Thoracic aorta (tissue), 2 donors: ENCODE measurements at regions not wholly inside any gene's neighbourhood (a gene's known extent, or its start where the extent isn't known, plus 50 kb on each side); places are given as distances from the start of the nearest gene placed in this dataset.

Experiments
- ATAC-seq: fragments of 150-250 bp; one replicate; pipeline ENCODE4 v1.8.0; 2017; ENCODE audit warnings: low read depth; ENCODE audit not compliant: insufficient number of reproducible peaks, low FRiP score
- DNase-seq: peaks from one replicate; pipeline ENCODE4 v3.0.0-alpha.2; 2020; ENCODE audit warnings: low spot score
- H3K27ac ChIP-seq, 2 donors: fragments of 200-600 bp; sonication (generic); 1 replicate in 1 of 2; 2 replicates in 1 of 2; pipeline ENCODE4 v1.5.1; 2016; ENCODE audit warnings: mild to moderate bottlenecking in 2 of 2, moderate library complexity in 2 of 2
- H3K27me3 ChIP-seq: fragments of 200-600 bp; sonication (generic); replicated peaks from 2 replicates; pipeline ENCODE4 v1.6.0; 2016; ENCODE audit warnings: mild to moderate bottlenecking; ENCODE audit not compliant: insufficient read depth
- H3K36me3 ChIP-seq: fragments of 200-600 bp; sonication (generic); one replicate; pipeline ENCODE4 v1.5.1; 2016
- H3K4me1 ChIP-seq, 2 donors: fragments of 200-600 bp; sonication (generic); 1 replicate in 1 of 2; 2 replicates in 1 of 2; pipeline versions ENCODE4 v1.5.1 to v1.6.0; 2016; ENCODE audit warnings: low read depth in 2 of 2, mild to moderate bottlenecking in 1 of 2; ENCODE audit not compliant: control insufficient read depth in 1 of 2
- H3K4me3 ChIP-seq: fragments of 200-600 bp; sonication (generic); 2 replicates; pipeline ENCODE4 v1.5.1; 2016; ENCODE audit warnings: mild to moderate bottlenecking
- H3K9me3 ChIP-seq: fragments of 200-600 bp; sonication (generic); 2 replicates; pipeline ENCODE4 v1.5.1; 2016
- TF ChIP-seq, protein P1 (sequence below): fragments of 200-600 bp; sonication (generic); IDR thresholded peaks from one replicate; pipeline ENCODE4 v1.5.1; 2019; ENCODE audit warnings: antibody characterized with exemption

DNA sequence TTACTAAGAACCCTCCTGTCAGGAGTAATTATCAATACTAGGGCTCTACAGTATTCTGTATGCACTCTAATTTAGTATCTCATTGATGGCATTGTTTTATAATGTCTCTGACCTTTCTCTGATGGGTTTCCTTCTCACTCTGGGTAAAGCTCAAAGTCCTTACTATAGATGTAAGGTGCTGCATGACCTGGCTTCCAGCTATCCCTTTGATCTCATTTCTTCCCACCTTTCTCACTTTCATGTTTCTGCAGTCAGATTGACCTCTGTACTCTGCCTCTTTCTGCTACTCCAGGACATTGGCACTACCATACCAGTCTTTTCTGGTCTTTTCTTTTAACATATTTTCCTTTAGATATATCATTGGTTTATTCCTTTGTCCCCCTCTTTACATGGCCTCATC is 2332.8 kb upstream of the C9orf72 start:
- TF ChIP-seq, protein P1, sequence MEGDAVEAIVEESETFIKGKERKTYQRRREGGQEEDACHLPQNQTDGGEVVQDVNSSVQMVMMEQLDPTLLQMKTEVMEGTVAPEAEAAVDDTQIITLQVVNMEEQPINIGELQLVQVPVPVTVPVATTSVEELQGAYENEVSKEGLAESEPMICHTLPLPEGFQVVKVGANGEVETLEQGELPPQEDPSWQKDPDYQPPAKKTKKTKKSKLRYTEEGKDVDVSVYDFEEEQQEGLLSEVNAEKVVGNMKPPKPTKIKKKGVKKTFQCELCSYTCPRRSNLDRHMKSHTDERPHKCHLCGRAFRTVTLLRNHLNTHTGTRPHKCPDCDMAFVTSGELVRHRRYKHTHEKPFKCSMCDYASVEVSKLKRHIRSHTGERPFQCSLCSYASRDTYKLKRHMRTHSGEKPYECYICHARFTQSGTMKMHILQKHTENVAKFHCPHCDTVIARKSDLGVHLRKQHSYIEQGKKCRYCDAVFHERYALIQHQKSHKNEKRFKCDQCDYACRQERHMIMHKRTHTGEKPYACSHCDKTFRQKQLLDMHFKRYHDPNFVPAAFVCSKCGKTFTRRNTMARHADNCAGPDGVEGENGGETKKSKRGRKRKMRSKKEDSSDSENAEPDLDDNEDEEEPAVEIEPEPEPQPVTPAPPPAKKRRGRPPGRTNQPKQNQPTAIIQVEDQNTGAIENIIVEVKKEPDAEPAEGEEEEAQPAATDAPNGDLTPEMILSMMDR = no peak
- no peaks in the 10 kb centered on the region for H3K4me1 ChIP-seq
- DNase-seq (no peak), ATAC-seq (no peak)
- no peaks in the 10 kb centered on the region for H3K36me3 ChIP-seq
- H3K4me3 ChIP-seq = no peak overlapping the region
- H3K9me3 ChIP-seq = no peaks in the 10 kb centered on the region
- no peak overlapping the region for H3K27ac ChIP-seq
- H3K27me3 ChIP-seq = no peaks in the 10 kb centered on the region

DNA sequence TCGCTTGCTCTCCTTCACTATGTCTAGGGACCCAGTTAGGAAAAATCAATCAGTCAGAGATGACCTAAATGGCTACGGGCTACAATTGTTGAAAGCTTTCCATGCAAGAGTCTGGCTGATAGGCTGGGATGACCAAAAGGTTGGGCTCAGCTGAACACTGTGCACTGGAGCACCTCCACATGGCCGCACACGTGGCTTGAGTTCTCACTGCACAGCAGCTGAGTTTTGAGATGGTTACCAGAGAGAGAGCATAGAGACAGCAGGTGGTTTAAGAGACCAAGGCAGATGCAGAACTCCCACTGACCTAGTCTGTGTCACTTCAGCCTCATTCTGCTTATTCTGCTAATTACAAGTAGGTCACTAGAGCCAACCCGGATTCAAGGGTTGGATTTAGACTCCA is 2354.8 kb upstream of the C9orf72 start:
- no peaks in the 10 kb centered on the region for H3K9me3 ChIP-seq
- H3K27ac ChIP-seq = no peak overlapping the region
- H3K36me3 ChIP-seq = no peaks in the 10 kb centered on the region
- TF ChIP-seq, protein P1 = no peak
- no peaks in the 10 kb centered on the region for H3K27me3 ChIP-seq
- DNase-seq (no peak), ATAC-seq (no peak)
- H3K4me1 ChIP-seq = no peaks in the 10 kb centered on the region
- H3K4me3 ChIP-seq = no peak overlapping the region

DNA sequence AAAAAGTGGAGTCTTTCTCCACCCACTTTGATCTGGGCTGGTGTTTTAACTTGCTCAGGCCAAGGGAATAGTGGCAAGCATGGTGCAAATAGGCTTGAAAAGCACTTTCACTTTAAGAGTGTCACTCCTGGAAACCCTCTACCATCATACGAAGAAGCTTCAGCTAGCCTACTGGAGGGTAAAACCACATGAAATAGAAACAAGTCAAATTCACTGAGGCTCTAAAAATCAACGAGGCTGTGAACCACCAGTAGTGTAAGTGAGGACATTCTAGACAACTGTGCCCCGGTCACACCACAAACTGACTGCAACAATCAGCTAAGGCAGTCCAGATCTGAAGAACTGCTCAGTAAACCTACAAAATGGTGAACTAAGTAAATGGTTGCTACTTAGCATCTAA is 2366.3 kb upstream of the C9orf72 start:
- ATAC-seq = no peak
- Histone ChIP-seq H3K36me3 (no peaks in the 10 kb centered on the region), H3K4me3 (no peak overlapping the region), H3K27ac (no peak overlapping the region), H3K27me3 (no peaks in the 10 kb centered on the region), H3K4me1 (no peaks in the 10 kb centered on the region), H3K9me3 (no peaks in the 10 kb centered on the region)
- TF ChIP-seq, protein P1 = no peak
- no peak for DNase-seq

DNA sequence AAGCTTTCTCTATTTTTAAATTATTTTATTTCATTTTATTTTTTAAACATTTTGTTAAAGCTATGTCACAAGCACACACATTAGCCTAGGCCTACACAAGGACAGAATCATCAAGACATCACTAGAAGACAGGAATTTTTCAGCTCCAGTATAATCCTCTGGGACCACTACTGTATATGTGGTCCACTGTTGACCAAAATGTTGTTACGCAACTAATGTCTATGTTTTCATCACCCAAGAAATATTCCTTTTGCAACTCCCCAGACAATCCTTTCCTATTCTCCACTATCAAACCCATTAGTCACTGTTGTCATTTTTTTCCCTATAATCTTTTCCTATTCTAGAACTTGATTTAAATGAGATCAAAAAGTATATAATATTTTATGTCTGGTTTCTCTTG is 2371.7 kb upstream of the C9orf72 start:
- Histone ChIP-seq H3K9me3 (no peaks in the 10 kb centered on the region), H3K27me3 (no peaks in the 10 kb centered on the region), H3K36me3 (no peaks in the 10 kb centered on the region), H3K4me1 (no peaks in the 10 kb centered on the region), H3K4me3 (no peak overlapping the region), H3K27ac (no peak overlapping the region)
- TF ChIP-seq, protein P1 = no peak
- ATAC-seq = no peak
- DNase-seq = no peak

DNA sequence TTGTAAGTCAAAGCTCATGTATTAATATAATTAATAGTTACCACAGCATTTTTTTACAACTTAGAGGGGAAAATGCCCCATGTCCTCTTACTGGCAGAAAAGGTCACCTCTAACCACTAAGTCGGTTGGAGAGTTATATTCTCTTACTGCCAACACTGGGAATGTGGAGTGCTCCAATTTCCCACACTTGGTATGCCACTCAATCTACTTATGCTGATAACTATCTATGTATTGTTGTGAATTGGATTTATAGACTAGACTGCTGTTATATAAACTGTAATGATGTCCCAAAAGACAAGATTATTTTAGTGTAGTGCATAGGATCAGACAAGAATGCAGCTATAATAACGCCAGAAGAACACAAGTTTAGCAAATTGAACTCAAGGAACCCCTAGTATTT is 2385.2 kb upstream of the C9orf72 start:
- TF ChIP-seq, protein P1 = no peak
- DNase-seq (no peak), ATAC-seq (no peak)
- Histone ChIP-seq H3K4me3 (no peak overlapping the region), H3K9me3 (no peaks in the 10 kb centered on the region), H3K27me3 (no peaks in the 10 kb centered on the region), H3K36me3 (no peaks in the 10 kb centered on the region), H3K4me1 (no peaks in the 10 kb centered on the region), H3K27ac (no peak overlapping the region)
